ENCODE measurements at regions not wholly inside any gene's neighbourhood (a gene's known extent, or its start where the extent isn't known, plus 50 kb on each side); places are given as distances from the start of the nearest gene placed in this dataset.
A peak's percentile ranks its signal among the peaks of the same experiment; 100 is the strongest.

GRCh38 chr7:52061666-52062065 lies 745.1 kb upstream of the COBL start:
- DNase-seq (ENCODE audit: low read depth in 2 of 2) = no peak

- DNase-seq (ENCODE audit: low read depth in 2 of 2) = no peak
Observed at GRCh38 chr7:52053525-52053924, 736.9 kb upstream of the COBL start.

- DNase-seq (ENCODE audit: low read depth in 2 of 2) = no peak
Observed at GRCh38 chr7:52030722-52031121, 714.1 kb upstream of the COBL start.

- no peak for DNase-seq (ENCODE audit: low read depth in 2 of 2)
Observed at GRCh38 chr7:52026140-52026539, 709.5 kb upstream of the COBL start.

GRCh38 chr7:52021343-52021742 lies 704.7 kb upstream of the COBL start:
- no peak for DNase-seq (ENCODE audit: low read depth in 2 of 2)

- DNase-seq (ENCODE audit: low read depth in 2 of 2) = no peak
Observed at GRCh38 chr7:52018680-52019054, 702.1 kb upstream of the COBL start.

GRCh38 chr7:52017802-52018679 lies 701.4 kb upstream of the COBL start:
- DNase-seq (ENCODE audit: low read depth in 2 of 2) = peak in 1 of 2 donors; percentile 1

GRCh38 chr7:52009181-52009580 lies 692.6 kb upstream of the COBL start:
- no peak for DNase-seq (ENCODE audit: low read depth in 2 of 2)

- DNase-seq (ENCODE audit: low read depth in 2 of 2) = no peak
Observed at GRCh38 chr7:52006674-52007073, 690.1 kb upstream of the COBL start.

GRCh38 chr7:52005613-52006012 lies 689.0 kb upstream of the COBL start:
- DNase-seq (ENCODE audit: low read depth in 2 of 2) = no peak

- no peak for DNase-seq (ENCODE audit: low read depth in 2 of 2)
Observed at GRCh38 chr7:51995596-51996179, 679.1 kb upstream of the COBL start.

GRCh38 chr7:51982653-51983052 lies 666.0 kb upstream of the COBL start:
- no peak for DNase-seq (ENCODE audit: low read depth in 2 of 2)

GRCh38 chr7:51980812-51981211 lies 664.2 kb upstream of the COBL start:
- no peak for DNase-seq (ENCODE audit: low read depth in 2 of 2)

GRCh38 chr7:51980313-51980712 lies 663.7 kb upstream of the COBL start:
- DNase-seq (ENCODE audit: low read depth in 2 of 2) = no peak

GRCh38 chr7:51977913-51978312 lies 661.3 kb upstream of the COBL start:
- DNase-seq (ENCODE audit: low read depth in 2 of 2) = no peak

- DNase-seq (ENCODE audit: low read depth in 2 of 2) = no peak
Observed at GRCh38 chr7:51973939-51974338, 657.3 kb upstream of the COBL start.

GRCh38 chr7:51973071-51973470 lies 656.5 kb upstream of the COBL start:
- no peak for DNase-seq (ENCODE audit: low read depth in 2 of 2)

- DNase-seq (ENCODE audit: low read depth in 2 of 2) = no peak
Observed at GRCh38 chr7:51970961-51971665, 654.5 kb upstream of the COBL start.

GRCh38 chr7:51968461-51968860 lies 651.9 kb upstream of the COBL start:
- no peak for DNase-seq (ENCODE audit: low read depth in 2 of 2)

GRCh38 chr7:51965454-51965853 lies 648.8 kb upstream of the COBL start:
- no peak for DNase-seq (ENCODE audit: low read depth in 2 of 2)

- no peak for DNase-seq (ENCODE audit: low read depth in 2 of 2)
Observed at GRCh38 chr7:51961804-51962203, 645.2 kb upstream of the COBL start.

- no peak for DNase-seq (ENCODE audit: low read depth in 2 of 2)
Observed at GRCh38 chr7:51950813-51951212, 634.2 kb upstream of the COBL start.
